Neuronal stem cell (in vitro differentiated cells): ENCODE measurements at regions not wholly inside any gene's neighbourhood (a gene's known extent, or its start where the extent isn't known, plus 50 kb on each side); places are given as distances from the start of the nearest gene placed in this dataset.
"Not testable (repeated sequence)": the region's sequence is repeated elsewhere in the genome, so short reads cannot be mapped to it uniquely, and the experiment has no call there.

Source experiments
- DNase-seq: peaks from one replicate; pipeline ENCODE4 v3.0.0-alpha.2; 2013; ENCODE audit warnings: low spot score
- H2AFZ ChIP-seq: one replicate; pipeline ENCODE4 v1.6.1; 2013; ENCODE audit warnings: mild to moderate bottlenecking, low read length, inconsistent platforms
- H2AK5ac ChIP-seq: 2 replicates; pipeline ENCODE4 v1.6.1; 2013; ENCODE audit warnings: low read depth, mild to moderate bottlenecking, inconsistent platforms, low read length, moderate library complexity, mixed read lengths
- H2BK120ac ChIP-seq: 2 replicates; pipeline ENCODE4 v1.6.1; 2013; ENCODE audit warnings: low read depth, mild to moderate bottlenecking, inconsistent platforms, low read length, moderate library complexity, mixed read lengths
- H2BK12ac ChIP-seq: one replicate; pipeline ENCODE4 v1.6.1; 2013; ENCODE audit warnings: low read length, inconsistent platforms
- H2BK15ac ChIP-seq: 2 replicates; pipeline ENCODE4 v1.6.1; 2013; ENCODE audit warnings: mild to moderate bottlenecking, low read length, inconsistent platforms, mixed read lengths
- H2BK5ac ChIP-seq: one replicate; pipeline ENCODE4 v1.6.1; 2013; ENCODE audit warnings: inconsistent platforms, mild to moderate bottlenecking, low read length, moderate library complexity
- H3K14ac ChIP-seq: one replicate; pipeline ENCODE4 v1.6.1; 2013; ENCODE audit warnings: low read length, inconsistent platforms
- H3K18ac ChIP-seq: 2 replicates; pipeline ENCODE4 v1.6.1; 2013; ENCODE audit warnings: low read length, inconsistent platforms
- H3K23ac ChIP-seq: 2 replicates; pipeline ENCODE4 v1.6.1; 2013; ENCODE audit warnings: low read depth, mild to moderate bottlenecking, mixed read lengths, low read length, inconsistent platforms; ENCODE audit not compliant: poor library complexity
- H3K27ac ChIP-seq: replicated peaks from 3 replicates; pipeline ENCODE4 v1.5.1; 2013; ENCODE audit warnings: low read length, inconsistent platforms
- H3K27me3 ChIP-seq, 3 experiments: 2 replicates each; pipeline ENCODE4 v1.6.1; 2013; ENCODE audit warnings: low read length in 3 of 3, mild to moderate bottlenecking in 2 of 3, inconsistent platforms in 1 of 3, low read depth in 1 of 3, mixed read lengths in 1 of 3, moderate library complexity in 1 of 3; ENCODE audit not compliant: control insufficient read depth in 3 of 3, insufficient read depth in 3 of 3
- H3K36me3 ChIP-seq, 2 donors: replicated peaks in 1 of 2; 2 replicates each; pipeline ENCODE4 v1.6.1; 2013; ENCODE audit warnings: low read length in 2 of 2; ENCODE audit not compliant: control insufficient read depth in 2 of 2, insufficient read depth in 2 of 2
- H3K4ac ChIP-seq: 2 replicates; pipeline ENCODE4 v1.6.1; 2013; ENCODE audit warnings: inconsistent platforms, mild to moderate bottlenecking, low read length, moderate library complexity
- H3K4me1 ChIP-seq, 2 donors: 1 replicate in 1 of 2; 2 replicates in 1 of 2; pipeline ENCODE4 v1.6.1; 2013; ENCODE audit warnings: low read length in 2 of 2, low read depth in 1 of 2; ENCODE audit not compliant: control insufficient read depth in 2 of 2, insufficient read depth in 1 of 2
- H3K4me2 ChIP-seq: one replicate; pipeline ENCODE4 v1.6.1; 2013; ENCODE audit warnings: mild to moderate bottlenecking, low read length, inconsistent platforms; ENCODE audit not compliant: insufficient read depth, poor library complexity, severe bottlenecking
- H3K4me3 ChIP-seq, 2 donors: 2 replicates each; pipeline ENCODE4 v1.5.1; 2013; ENCODE audit warnings: low read length in 2 of 2, mild to moderate bottlenecking in 2 of 2, inconsistent platforms in 1 of 2, moderate library complexity in 1 of 2
- H3K79me1 ChIP-seq: one replicate; pipeline ENCODE4 v1.6.1; 2013; ENCODE audit warnings: low read depth, mild to moderate bottlenecking, inconsistent platforms, low read length, moderate library complexity
- H3K9ac ChIP-seq: one replicate; pipeline ENCODE4 v1.6.1; 2013; ENCODE audit warnings: mild to moderate bottlenecking, low read depth, low read length, inconsistent platforms; ENCODE audit not compliant: poor library complexity
- H3K9me3 ChIP-seq, 2 donors: replicated peaks in 1 of 2; 2 replicates each; pipeline versions ENCODE3 to v1.6.1; 2013; ENCODE audit warnings: low read length in 2 of 2, mild to moderate bottlenecking in 2 of 2, inconsistent platforms in 1 of 2, low read depth in 1 of 2, mixed read lengths in 1 of 2, moderate library complexity in 1 of 2; ENCODE audit not compliant: control insufficient read depth in 2 of 2, insufficient read depth in 1 of 2
- H4K8ac ChIP-seq: one replicate; pipeline ENCODE4 v1.6.1; 2013; ENCODE audit warnings: low read depth, mild to moderate bottlenecking, inconsistent platforms, low read length, moderate library complexity
- H4K91ac ChIP-seq: one replicate; pipeline ENCODE4 v1.6.1; 2013; ENCODE audit warnings: low read length, low read depth, mild to moderate bottlenecking, inconsistent platforms; ENCODE audit not compliant: poor library complexity
- WGBS, 2 donors: extraction: QIAGEN DNeasy Blood & Tissue Kit; methylation state at CpG; one replicate each; pipeline ENCODE4 v1.1.7; 2013; ENCODE audit warnings: missing lambda C conversion rate in 2 of 2, mixed read lengths in 1 of 2; ENCODE audit not compliant: insufficient read length in 2 of 2, insufficient replicate concordance in 1 of 2; ENCODE audit errors: extremely low coverage in 2 of 2; 5-methylcytosine and 5-hydroxymethylcytosine counted together

DNA sequence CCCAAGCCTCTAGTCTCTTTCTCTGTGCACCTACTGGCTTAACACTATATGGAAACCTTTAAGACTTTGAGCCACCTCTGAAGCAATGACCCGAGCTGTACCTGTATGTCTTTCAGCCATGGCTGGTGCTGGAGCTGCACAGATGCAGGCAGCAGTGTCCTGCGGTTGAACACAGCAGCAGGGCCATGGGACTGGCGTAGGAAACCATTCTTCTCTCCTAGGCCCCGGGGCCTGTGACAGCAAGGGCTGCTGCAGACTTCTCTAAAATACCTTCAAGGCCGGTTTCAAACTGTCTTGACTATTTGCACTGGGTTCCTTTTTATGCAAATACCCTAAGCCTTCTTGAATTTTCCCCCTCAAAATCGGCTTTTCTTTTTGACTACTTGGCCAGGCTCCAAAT is 243.6 kb downstream of the CWH43 start:
- H3K9me3 ChIP-seq, H3K4me1 ChIP-seq, H3K4me2 ChIP-seq, H3K4ac ChIP-seq, H3K18ac ChIP-seq, H3K23ac ChIP-seq, H2BK120ac ChIP-seq, H3K79me1 ChIP-seq, H3K4me3 ChIP-seq, H4K8ac ChIP-seq, H3K27me3 ChIP-seq, H2BK15ac ChIP-seq, H2BK12ac ChIP-seq, H4K91ac ChIP-seq, H3K14ac ChIP-seq, H3K9ac ChIP-seq, DNase-seq, H2AK5ac ChIP-seq, H2AFZ ChIP-seq, H2BK5ac ChIP-seq, H3K36me3 ChIP-seq, H3K27ac ChIP-seq: not testable (repeated sequence)
- no CpG with 5 or more reads among the region's 6 CpGs for WGBS, 2 donors

DNA sequence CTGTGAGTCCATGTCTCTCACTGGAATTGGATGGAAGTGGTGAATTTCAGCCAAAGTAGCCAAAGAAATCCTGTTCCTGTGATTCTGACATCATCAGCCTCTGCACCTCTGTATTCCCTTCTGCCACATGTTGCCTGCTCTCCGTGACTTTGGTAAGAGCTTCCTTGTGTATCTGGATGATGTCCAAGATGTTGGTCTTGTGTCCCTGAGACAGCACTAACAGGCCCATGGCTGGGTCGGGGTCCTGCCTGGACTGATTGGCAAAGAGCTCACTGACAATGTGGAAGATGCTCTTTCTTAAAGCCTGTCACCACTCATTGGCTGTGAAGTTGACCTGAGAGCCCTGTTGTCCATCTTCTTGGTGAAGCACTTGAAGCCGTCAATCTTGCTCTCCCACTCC is 247.3 kb downstream of the CWH43 start:
- no CpG with 5 or more reads among the region's 3 CpGs for WGBS, 2 donors

GRCh38 chr4:49233749-49234148 is 247.7 kb downstream of the CWH43 start:
- not testable (repeated sequence) for H3K14ac ChIP-seq, H3K9me3 ChIP-seq, H3K4me1 ChIP-seq, H3K27ac ChIP-seq, H3K4me3 ChIP-seq, H4K8ac ChIP-seq, H3K27me3 ChIP-seq, H3K18ac ChIP-seq, H3K9ac ChIP-seq, H2AK5ac ChIP-seq, H2BK12ac ChIP-seq, H2BK5ac ChIP-seq, H2BK15ac ChIP-seq, H3K36me3 ChIP-seq, H3K79me1 ChIP-seq, DNase-seq, H3K4ac ChIP-seq, H3K4me2 ChIP-seq, H2AFZ ChIP-seq, H2BK120ac ChIP-seq, H4K91ac ChIP-seq
- no CpG with 5 or more reads among the region's 1 CpG for WGBS, 2 donors
- H3K23ac ChIP-seq: peak overlapping the region; percentile 11

More for the DNA sequence above, 247.3 kb downstream of the CWH43 start:
- not testable (repeated sequence) for H2BK12ac ChIP-seq, H2BK5ac ChIP-seq, H2BK15ac ChIP-seq, DNase-seq, H2AK5ac ChIP-seq, H3K4me1 ChIP-seq, H3K9me3 ChIP-seq, H4K8ac ChIP-seq, H2BK120ac ChIP-seq, H4K91ac ChIP-seq, H3K27me3 ChIP-seq, H3K4ac ChIP-seq, H3K79me1 ChIP-seq, H3K36me3 ChIP-seq, H3K27ac ChIP-seq, H3K4me2 ChIP-seq, H3K9ac ChIP-seq, H3K18ac ChIP-seq, H3K4me3 ChIP-seq, H2AFZ ChIP-seq, H3K23ac ChIP-seq, H3K14ac ChIP-seq

GRCh38 chr4:49234382-49234781 is 248.3 kb downstream of the CWH43 start:
- not testable (repeated sequence) for H3K9ac ChIP-seq, H2BK12ac ChIP-seq, H3K4me3 ChIP-seq, H3K18ac ChIP-seq, H2AK5ac ChIP-seq, H2BK15ac ChIP-seq, H3K27ac ChIP-seq, H2BK120ac ChIP-seq, H3K9me3 ChIP-seq, H3K4ac ChIP-seq, H4K8ac ChIP-seq, H3K14ac ChIP-seq, H3K36me3 ChIP-seq, H3K4me1 ChIP-seq, H4K91ac ChIP-seq, H2AFZ ChIP-seq, DNase-seq, H3K79me1 ChIP-seq, H3K23ac ChIP-seq, H2BK5ac ChIP-seq, H3K4me2 ChIP-seq, H3K27me3 ChIP-seq
- no CpG with 5 or more reads among the region's 3 CpGs for WGBS, 2 donors
